OCI-M1 (cell line): ENCODE measurements at regions not wholly inside any gene's neighbourhood (a gene's known extent, or its start where the extent isn't known, plus 50 kb on each side); places are given as distances from the start of the nearest gene placed in this dataset.

Experiments used
- DNase-seq: peaks from one replicate; lab custom pipeline; 2025; lab: John Stamatoyannopoulos, UW

- DNase-seq = no peak
These were observed 138.9 kb upstream of the CCND2 start for GRCh38 chr12:4134448-4135263.

- DNase-seq = no peak
These were observed 139.7 kb upstream of the CCND2 start for GRCh38 chr12:4133636-4134447.

- no peak for DNase-seq
These were observed 140.5 kb upstream of the CCND2 start for GRCh38 chr12:4133029-4133428.

GRCh38 chr12:4121506-4122020 is 152.0 kb upstream of the CCND2 start:
- no peak for DNase-seq

GRCh38 chr12:4120316-4120917 is 153.1 kb upstream of the CCND2 start:
- no peak for DNase-seq

GRCh38 chr12:4119157-4119761 is 154.3 kb upstream of the CCND2 start:
- DNase-seq = no peak

GRCh38 chr12:4118601-4119156 is 154.9 kb upstream of the CCND2 start:
- DNase-seq = no peak

- peak; percentile 48 for DNase-seq
These were observed 155.5 kb upstream of the CCND2 start for GRCh38 chr12:4118017-4118510.

- DNase-seq = no peak
These were observed 156.1 kb upstream of the CCND2 start for GRCh38 chr12:4117386-4118016.

- DNase-seq = no peak
These were observed 157.1 kb upstream of the CCND2 start for GRCh38 chr12:4116251-4117111.

- no peak for DNase-seq
These were observed 158.0 kb upstream of the CCND2 start for GRCh38 chr12:4115570-4115969.

- DNase-seq = no peak
These were observed 158.6 kb upstream of the CCND2 start for GRCh38 chr12:4114986-4115385.

GRCh38 chr12:4112734-4113325 is 160.7 kb upstream of the CCND2 start:
- no peak for DNase-seq

GRCh38 chr12:4112290-4112689 is 161.3 kb upstream of the CCND2 start:
- DNase-seq = no peak

- DNase-seq = no peak
These were observed 162.6 kb upstream of the CCND2 start for GRCh38 chr12:4111010-4111409.

- no peak for DNase-seq
These were observed 163.7 kb upstream of the CCND2 start for GRCh38 chr12:4109826-4110225.

- no peak for DNase-seq
These were observed 164.7 kb upstream of the CCND2 start for GRCh38 chr12:4108803-4109345.

GRCh38 chr12:4107911-4108697 is 165.5 kb upstream of the CCND2 start:
- DNase-seq = no peak

GRCh38 chr12:4107436-4107878 is 166.1 kb upstream of the CCND2 start:
- peak; percentile 86 for DNase-seq
